H9 (cell line): ENCODE measurements at regions not wholly inside any gene's neighbourhood (a gene's known extent, or its start where the extent isn't known, plus 50 kb on each side); places are given as distances from the start of the nearest gene placed in this dataset.

Experiments used
- DNase-seq: peaks from one replicate; pipeline ENCODE4 v3.0.0-alpha.2; 2017
- H2AFZ ChIP-seq: one replicate; pipeline ENCODE4 v1.6.1; 2013; ENCODE audit warnings: mild to moderate bottlenecking, low read length, control low read depth, moderate library complexity
- H2AK5ac ChIP-seq: 2 replicates; pipeline ENCODE4 v1.6.1; 2013; ENCODE audit warnings: low read length, control low read depth, mixed read lengths; ENCODE audit not compliant: insufficient read length
- H2BK120ac ChIP-seq: one replicate; pipeline ENCODE4 v1.6.1; 2013; ENCODE audit warnings: low read depth, mild to moderate bottlenecking, low read length, control low read depth, inconsistent platforms; ENCODE audit not compliant: poor library complexity, severe bottlenecking
- H2BK12ac ChIP-seq: 2 replicates; pipeline ENCODE4 v1.6.1; 2013; ENCODE audit warnings: low read length, control low read depth, mixed read lengths, low read depth; ENCODE audit not compliant: insufficient read length
- H2BK15ac ChIP-seq: 2 replicates; pipeline ENCODE4 v1.6.1; 2013; ENCODE audit warnings: low read depth, low read length, control low read depth
- H2BK20ac ChIP-seq: one replicate; pipeline ENCODE4 v1.6.1; 2013; ENCODE audit warnings: low read depth, mild to moderate bottlenecking, low read length, control low read depth, inconsistent platforms; ENCODE audit not compliant: poor library complexity, severe bottlenecking
- H2BK5ac ChIP-seq: 2 replicates; pipeline ENCODE4 v1.6.1; 2013; ENCODE audit warnings: low read length, control low read depth, mixed read lengths; ENCODE audit not compliant: insufficient read length
- H3K14ac ChIP-seq: 2 replicates; pipeline ENCODE4 v1.6.1; 2013; ENCODE audit warnings: low read length, control low read depth; ENCODE audit not compliant: insufficient read depth
- H3K18ac ChIP-seq: 2 replicates; pipeline ENCODE4 v1.6.1; 2013; ENCODE audit warnings: low read depth, mild to moderate bottlenecking, mixed read lengths, low read length, control low read depth; ENCODE audit not compliant: insufficient read length
- H3K23ac ChIP-seq: 2 replicates; pipeline ENCODE4 v1.6.1; 2013; ENCODE audit warnings: low read length, control low read depth, mixed read lengths, low read depth; ENCODE audit not compliant: insufficient read length
- H3K23me2 ChIP-seq: 2 replicates; pipeline ENCODE4 v1.6.1; 2013; ENCODE audit warnings: low read depth, mild to moderate bottlenecking, mixed read lengths, low read length, control low read depth; ENCODE audit not compliant: insufficient read length, poor library complexity, severe bottlenecking
- H3K27ac ChIP-seq: 2 replicates; pipeline ENCODE4 v1.5.1; 2013; ENCODE audit warnings: low read length, control low read depth, mixed read lengths, low read depth; ENCODE audit not compliant: insufficient read length
- H3K27me3 ChIP-seq: 2 replicates; pipeline ENCODE4 v1.6.1; 2013; ENCODE audit warnings: low read length, control low read depth, inconsistent platforms; ENCODE audit not compliant: insufficient read depth
- H3K4ac ChIP-seq: 2 replicates; pipeline ENCODE4 v1.6.1; 2013; ENCODE audit warnings: low read depth, mild to moderate bottlenecking, control low read depth, inconsistent platforms, low read length, moderate library complexity
- H3K4me1 ChIP-seq: 2 replicates; pipeline ENCODE4 v1.6.1; 2013; ENCODE audit warnings: low read length, control low read depth, inconsistent platforms; ENCODE audit not compliant: insufficient read depth
- H3K4me2 ChIP-seq: 2 replicates; pipeline ENCODE4 v1.6.1; 2013; ENCODE audit warnings: low read length, control low read depth, mixed read lengths; ENCODE audit not compliant: insufficient read length, insufficient read depth
- H3K56ac ChIP-seq: 2 replicates; pipeline ENCODE4 v1.6.1; 2013; ENCODE audit warnings: low read depth, mild to moderate bottlenecking, mixed read lengths, low read length, control low read depth; ENCODE audit not compliant: insufficient read length
- H3K79me1 ChIP-seq: 2 replicates; pipeline ENCODE4 v1.6.1; 2013; ENCODE audit warnings: low read depth, mild to moderate bottlenecking, moderate library complexity, low read length, control low read depth, inconsistent platforms; ENCODE audit not compliant: insufficient read depth, poor library complexity, severe bottlenecking
- H3K79me2 ChIP-seq: 2 replicates; pipeline ENCODE4 v1.6.1; 2013; ENCODE audit warnings: low read length, control low read depth, inconsistent platforms; ENCODE audit not compliant: insufficient read depth
- H3K9ac ChIP-seq: 2 replicates; pipeline ENCODE4 v1.6.1; 2013; ENCODE audit warnings: low read length, control low read depth, mixed read lengths; ENCODE audit not compliant: insufficient read length; ENCODE audit errors: extremely low read depth
- H3K9me3 ChIP-seq: one replicate; pipeline ENCODE4 v1.6.1; 2013; ENCODE audit warnings: low read depth, low read length, inconsistent platforms; ENCODE audit not compliant: control insufficient read depth
- H3T11ph ChIP-seq: one replicate; pipeline ENCODE4 v1.6.1; 2013; ENCODE audit warnings: mild to moderate bottlenecking, low read length, control low read depth, inconsistent platforms
- H4K20me1 ChIP-seq: one replicate; pipeline ENCODE4 v1.6.1; 2013; ENCODE audit not compliant: control insufficient read depth, insufficient read length, insufficient read depth
- H4K5ac ChIP-seq: 2 replicates; pipeline ENCODE4 v1.6.1; 2013; ENCODE audit warnings: low read depth, mild to moderate bottlenecking, mixed read lengths, low read length, control low read depth; ENCODE audit not compliant: insufficient read length
- H4K8ac ChIP-seq: replicated peaks from 2 replicates; pipeline ENCODE4 v1.6.1; 2013; ENCODE audit warnings: low read length, control low read depth, mixed read lengths, low read depth; ENCODE audit not compliant: insufficient read length
- H4K91ac ChIP-seq: 2 replicates; pipeline ENCODE4 v1.6.1; 2013; ENCODE audit warnings: low read depth, mild to moderate bottlenecking, moderate library complexity, mixed read lengths, low read length, control low read depth; ENCODE audit not compliant: insufficient read length
- H3K27ac Mint-ChIP-seq, 3 experiments: 2 replicates in 2 of 3; 3 replicates in 1 of 3; pipeline ENCODE4 v1.8.0; 2020 to 2021; ENCODE audit warnings: mixed read lengths in 3 of 3, mild to moderate bottlenecking in 1 of 3, moderate library complexity in 1 of 3
- H3K27me3 Mint-ChIP-seq: 2 replicates; pipeline ENCODE4 v1.8.0; 2021; ENCODE audit warnings: low read depth, mild to moderate bottlenecking, moderate library complexity, mixed read lengths
- H3K36me3 Mint-ChIP-seq, 3 experiments: 2 replicates in 2 of 3; 3 replicates in 1 of 3; pipeline ENCODE4 v1.8.0; 2020 to 2021; ENCODE audit warnings: low read depth in 3 of 3, mixed read lengths in 3 of 3; ENCODE audit not compliant: insufficient read depth in 1 of 3
- H3K4me1 Mint-ChIP-seq, 2 experiments: 2 replicates each; pipeline ENCODE4 v1.8.0; 2020; ENCODE audit warnings: mixed read lengths in 2 of 2
- H3K4me3 Mint-ChIP-seq, 2 experiments: 2 replicates in 1 of 2; 3 replicates in 1 of 2; pipeline ENCODE4 v1.8.0; 2020 to 2021; ENCODE audit warnings: mild to moderate bottlenecking in 2 of 2, mixed read lengths in 2 of 2, moderate library complexity in 1 of 2
- H3K9me3 Mint-ChIP-seq, 2 experiments: 2 replicates in 1 of 2; 3 replicates in 1 of 2; pipeline ENCODE4 v1.8.0; 2020; ENCODE audit warnings: mild to moderate bottlenecking in 2 of 2, mixed read lengths in 2 of 2, moderate library complexity in 1 of 2
- CTCF ChIP-seq: fragments of 200-600 bp; sonication (generic); conservative IDR thresholded peaks from 3 replicates; pipeline ENCODE4 v1.8.0; 2021; ENCODE audit warnings: antibody characterized with exemption, mild to moderate bottlenecking
- whole genome bisulfite sequencing: extraction: QIAGEN DNeasy Blood & Tissue Kit; methylation state at CpG from one replicate; pipeline ENCODE4 v1.1.7; 2013; ENCODE audit warnings: missing lambda C conversion rate, low lambda C conversion rate, mixed read lengths; ENCODE audit not compliant: insufficient read length; ENCODE audit errors: extremely low coverage; 5-methylcytosine and 5-hydroxymethylcytosine counted together

GRCh38 chr4:110989125-110989524, 366.2 kb upstream of the PITX2 start:
- H3K79me2 ChIP-seq = no peaks in the 10 kb centered on the region
- H4K91ac ChIP-seq = no peak overlapping the region
- H3K23me2 ChIP-seq = no peaks in the 10 kb centered on the region
- H4K5ac ChIP-seq = no peak overlapping the region
- no peak overlapping the region for H3K18ac ChIP-seq
- H2BK5ac ChIP-seq = no peak overlapping the region
- Mint-ChIP-seq H3K27me3 (no peaks in the 10 kb centered on the region), H3K27ac (no peak overlapping the region), H3K36me3 (no peaks in the 10 kb centered on the region), H3K4me3 (no peak overlapping the region), H3K9me3 (no peaks in the 10 kb centered on the region), H3K4me1 (no peaks in the 10 kb centered on the region)
- H2BK15ac ChIP-seq = no peak overlapping the region
- H2BK12ac ChIP-seq = no peak overlapping the region
- H3K9ac ChIP-seq = no peak overlapping the region
- H3K14ac ChIP-seq = no peak overlapping the region
- no peaks in the 10 kb centered on the region for H3K9me3 ChIP-seq
- DNase-seq = no peak
- H3K23ac ChIP-seq = no peak overlapping the region
- H2AFZ ChIP-seq = no peak overlapping the region
- no peak overlapping the region for H2BK120ac ChIP-seq
- H3K27ac ChIP-seq = no peak overlapping the region
- H2AK5ac ChIP-seq = no peak overlapping the region
- no peak overlapping the region for H3K4me2 ChIP-seq
- no peak overlapping the region for H3K56ac ChIP-seq
- no CpG with 5 or more reads among the region's 1 CpG for WGBS
- no peak for TF ChIP-seq CTCF
- no peaks in the 10 kb centered on the region for H4K20me1 ChIP-seq
- no peak overlapping the region for H4K8ac ChIP-seq
- H2BK20ac ChIP-seq = no peak overlapping the region
- no peaks in the 10 kb centered on the region for H3K27me3 ChIP-seq
- no peaks in the 10 kb centered on the region for H3K79me1 ChIP-seq
- H3T11ph ChIP-seq = no peak overlapping the region
- H3K4me1 ChIP-seq = no peaks in the 10 kb centered on the region
- H3K4ac ChIP-seq = no peak overlapping the region
